GM23338 (cell line): ENCODE measurements at regions not wholly inside any gene's neighbourhood (a gene's known extent, or its start where the extent isn't known, plus 50 kb on each side); places are given as distances from the start of the nearest gene placed in this dataset.

Experiments used
- ATAC-seq: fragments of 200-7000 bp; cut with Tn5 transposase; 3 replicates; pipeline ENCODE4 v1.9.1; 2020
- DNase-seq: peaks from one replicate; pipeline ENCODE4 v3.0.0-alpha.2; 2015; ENCODE audit warnings: low spot score
- H2AFZ ChIP-seq: fragments of 200-600 bp; sonication (generic); 2 replicates; pipeline ENCODE4 v1.8.0; 2016; ENCODE audit warnings: antibody characterized with exemption, mild to moderate bottlenecking, moderate library complexity
- H3F3A ChIP-seq: fragments of 200-600 bp; sonication (generic); replicated peaks from 2 replicates; pipeline ENCODE4 v1.8.0; 2017; ENCODE audit warnings: antibody characterized with exemption, mixed run types, low read depth
- H3K27ac ChIP-seq: fragments of 200-600 bp; sonication (generic); 2 replicates; pipeline ENCODE4 v1.6.1; 2016; ENCODE audit warnings: low read depth
- H3K27me3 ChIP-seq: fragments of 200-600 bp; sonication (generic); 2 replicates; pipeline ENCODE4 v1.8.0; 2016; ENCODE audit warnings: mild to moderate bottlenecking, mixed run types, moderate library complexity; ENCODE audit not compliant: insufficient read depth
- H3K36me3 ChIP-seq: fragments of 200-600 bp; sonication (generic); 2 replicates; pipeline ENCODE4 v1.8.0; 2016; ENCODE audit warnings: mild to moderate bottlenecking; ENCODE audit not compliant: insufficient read depth
- H3K4me1 ChIP-seq: fragments of 200-600 bp; sonication (generic); 2 replicates; pipeline ENCODE4 v1.8.0; 2016; ENCODE audit warnings: mild to moderate bottlenecking, moderate library complexity; ENCODE audit not compliant: insufficient read depth
- H3K4me2 ChIP-seq: fragments of 200-600 bp; sonication (generic); 2 replicates; pipeline ENCODE4 v1.7.1; 2017; ENCODE audit warnings: mixed run types
- H3K4me3 ChIP-seq: fragments of 200-600 bp; sonication (generic); 2 replicates; pipeline ENCODE4 v1.6.1; 2016; ENCODE audit warnings: mixed run types
- H3K79me2 ChIP-seq: fragments of 200-600 bp; sonication (generic); replicated peaks from 2 replicates; pipeline ENCODE4 v1.8.0; 2017; ENCODE audit warnings: mild to moderate bottlenecking; ENCODE audit not compliant: insufficient read depth
- H3K9me2 ChIP-seq: fragments of 200-600 bp; sonication (generic); 2 replicates; pipeline ENCODE4 v1.8.0; 2017; ENCODE audit not compliant: insufficient read depth
- H4K20me1 ChIP-seq: fragments of 200-600 bp; sonication (generic); replicated peaks from 2 replicates; pipeline ENCODE4 v1.8.0; 2017; ENCODE audit warnings: mild to moderate bottlenecking; ENCODE audit not compliant: insufficient read depth
- H3K27ac Mint-ChIP-seq: 2 replicates; pipeline ENCODE4 v1.8.0; 2020; ENCODE audit warnings: inconsistent platforms, mild to moderate bottlenecking, moderate library complexity, mixed read lengths
- H3K27me3 Mint-ChIP-seq: 3 replicates; pipeline ENCODE4 v1.8.0; 2022; ENCODE audit warnings: low read depth, mild to moderate bottlenecking, moderate library complexity, mixed read lengths, inconsistent platforms; ENCODE audit not compliant: insufficient read depth, poor library complexity
- H3K36me3 Mint-ChIP-seq: 3 replicates; pipeline ENCODE4 v1.8.0; 2021; ENCODE audit warnings: low read depth, mild to moderate bottlenecking, inconsistent platforms, moderate library complexity, mixed read lengths
- H3K4me1 Mint-ChIP-seq: 3 replicates; pipeline ENCODE4 v1.8.0; 2020; ENCODE audit warnings: mild to moderate bottlenecking, inconsistent platforms, mixed read lengths
- H3K4me3 Mint-ChIP-seq: 3 replicates; pipeline ENCODE4 v1.8.0; 2021; ENCODE audit warnings: moderate library complexity, mild to moderate bottlenecking, inconsistent platforms, mixed read lengths
- H3K9me3 Mint-ChIP-seq: 3 replicates; pipeline ENCODE4 v1.8.0; 2020; ENCODE audit warnings: moderate library complexity, mild to moderate bottlenecking, inconsistent platforms, mixed read lengths
- CREB1 ChIP-seq: fragments of 250-450 bp; sonication (Bioruptor Pico); IDR thresholded peaks from 2 replicates; pipeline ENCODE4 v1.5.0; 2020; ENCODE audit warnings: low read depth, mild to moderate bottlenecking, moderate library complexity
- EZH2 ChIP-seq: fragments of 200-600 bp; sonication (generic); IDR thresholded peaks from one replicate; pipeline ENCODE4 v1.8.0; 2017; ENCODE audit warnings: antibody characterized with exemption, mild to moderate bottlenecking, low read depth; ENCODE audit not compliant: unreplicated experiment
- EZH2phosphoT487 ChIP-seq: fragments of 200-600 bp; sonication (generic); IDR thresholded peaks from one replicate; pipeline ENCODE4 v1.8.1; 2018; ENCODE audit warnings: antibody characterized with exemption; ENCODE audit not compliant: unreplicated experiment
- JUNB ChIP-seq: IDR thresholded peaks from one replicate; pipeline ENCODE4 v1.6.1; 2016; ENCODE audit warnings: antibody characterized with exemption; ENCODE audit not compliant: unreplicated experiment
- NANOG ChIP-seq: IDR thresholded peaks from 2 replicates; pipeline ENCODE4 v1.6.1; 2016; ENCODE audit warnings: antibody characterized with exemption, borderline replicate concordance
- POLR2AphosphoS5 ChIP-seq: IDR thresholded peaks from 2 replicates; pipeline ENCODE4 v1.6.1; 2016; ENCODE audit warnings: antibody characterized with exemption, low read depth
- STAT1 ChIP-seq: IDR thresholded peaks from one replicate; pipeline ENCODE4 v1.6.1; 2016; ENCODE audit warnings: antibody characterized with exemption; ENCODE audit not compliant: unreplicated experiment
- ZNF114 ChIP-seq: fragments of 250-450 bp; sonication (Bioruptor Pico); IDR thresholded peaks from 2 replicates; pipeline ENCODE4 v1.5.0; 2020; ENCODE audit warnings: mild to moderate bottlenecking, moderate library complexity
- ZNF331 ChIP-seq: fragments of 250-450 bp; sonication (Bioruptor Pico); IDR thresholded peaks from 2 replicates; pipeline ENCODE4 v1.5.0; 2020; ENCODE audit warnings: low read depth, mild to moderate bottlenecking, moderate library complexity
- TF ChIP-seq, protein P1 (sequence below): fragments of 250-450 bp; sonication (Bioruptor Pico); IDR thresholded peaks from 2 replicates; pipeline ENCODE4 v1.5.0; 2020; ENCODE audit warnings: mild to moderate bottlenecking, moderate library complexity
- TF ChIP-seq, protein P2 (sequence below), 2 experiments: fragments of 200-600 bp in 1 of 2; sonication (generic) in 1 of 2; conservative IDR thresholded peaks; 2 replicates each; pipeline versions ENCODE4 v1.5.1 to v1.6.1; 2016 to 2017; ENCODE audit warnings: antibody characterized with exemption in 2 of 2, low read depth in 2 of 2, mild to moderate bottlenecking in 2 of 2, moderate library complexity in 1 of 2
- TF ChIP-seq, protein P3 (sequence below): IDR thresholded peaks from 2 replicates; pipeline ENCODE4 v1.6.1; 2016; ENCODE audit warnings: antibody characterized with exemption
- TF ChIP-seq, protein P4 (sequence below): IDR thresholded peaks from one replicate; pipeline ENCODE4 v1.6.1; 2018; ENCODE audit warnings: antibody characterized with exemption; ENCODE audit not compliant: unreplicated experiment

DNA sequence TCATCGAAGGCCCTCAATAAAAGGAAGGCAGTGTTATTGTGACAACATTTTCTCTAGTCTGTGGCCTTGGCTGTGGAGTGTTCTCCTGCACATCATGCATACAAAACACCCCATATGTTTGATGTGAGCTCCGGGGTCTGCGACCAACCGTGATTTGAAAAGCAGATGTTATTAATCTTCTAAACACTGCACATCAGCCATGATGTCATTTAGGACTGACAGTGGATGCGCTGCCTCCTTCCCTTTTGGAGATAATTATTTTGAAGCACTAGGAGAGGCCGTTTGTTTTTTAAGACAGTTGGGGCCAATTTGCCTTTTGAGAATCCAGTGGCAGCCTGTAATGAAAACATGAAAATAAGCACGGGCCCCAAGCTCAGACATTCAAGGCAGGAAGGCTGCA, 1041.6 kb downstream of the BCL11B start:
- Histone ChIP-seq H3K27me3 (no peaks in the 10 kb centered on the region), H3K4me1 (no peaks in the 10 kb centered on the region), H3K79me2 (no peaks in the 10 kb centered on the region), H3K27ac (no peak overlapping the region), H4K20me1 (no peaks in the 10 kb centered on the region), H2AFZ (no peak overlapping the region), H3K4me2 (no peak overlapping the region), H3F3A (no peaks in the 10 kb centered on the region), H3K36me3 (no peaks in the 10 kb centered on the region), H3K9me2 (no peaks in the 10 kb centered on the region), H3K4me3 (no peak overlapping the region)
- H3K27me3 Mint-ChIP-seq: peaks cover under 1% of the 10 kb centered on the region
- DNase-seq (no peak), ATAC-seq (no peak)
- peaks cover 6% of the 10 kb centered on the region; the same call in 2 of the 3 replicates for H3K4me1 Mint-ChIP-seq
- peaks cover 2% of the 10 kb centered on the region; the same call in 1 of the 3 replicates for H3K36me3 Mint-ChIP-seq
- no peak for TF ChIP-seq JUNB
- TF ChIP-seq POLR2AphosphoS5: no peak
- TF ChIP-seq STAT1: no peak
- TF ChIP-seq, protein P1, sequence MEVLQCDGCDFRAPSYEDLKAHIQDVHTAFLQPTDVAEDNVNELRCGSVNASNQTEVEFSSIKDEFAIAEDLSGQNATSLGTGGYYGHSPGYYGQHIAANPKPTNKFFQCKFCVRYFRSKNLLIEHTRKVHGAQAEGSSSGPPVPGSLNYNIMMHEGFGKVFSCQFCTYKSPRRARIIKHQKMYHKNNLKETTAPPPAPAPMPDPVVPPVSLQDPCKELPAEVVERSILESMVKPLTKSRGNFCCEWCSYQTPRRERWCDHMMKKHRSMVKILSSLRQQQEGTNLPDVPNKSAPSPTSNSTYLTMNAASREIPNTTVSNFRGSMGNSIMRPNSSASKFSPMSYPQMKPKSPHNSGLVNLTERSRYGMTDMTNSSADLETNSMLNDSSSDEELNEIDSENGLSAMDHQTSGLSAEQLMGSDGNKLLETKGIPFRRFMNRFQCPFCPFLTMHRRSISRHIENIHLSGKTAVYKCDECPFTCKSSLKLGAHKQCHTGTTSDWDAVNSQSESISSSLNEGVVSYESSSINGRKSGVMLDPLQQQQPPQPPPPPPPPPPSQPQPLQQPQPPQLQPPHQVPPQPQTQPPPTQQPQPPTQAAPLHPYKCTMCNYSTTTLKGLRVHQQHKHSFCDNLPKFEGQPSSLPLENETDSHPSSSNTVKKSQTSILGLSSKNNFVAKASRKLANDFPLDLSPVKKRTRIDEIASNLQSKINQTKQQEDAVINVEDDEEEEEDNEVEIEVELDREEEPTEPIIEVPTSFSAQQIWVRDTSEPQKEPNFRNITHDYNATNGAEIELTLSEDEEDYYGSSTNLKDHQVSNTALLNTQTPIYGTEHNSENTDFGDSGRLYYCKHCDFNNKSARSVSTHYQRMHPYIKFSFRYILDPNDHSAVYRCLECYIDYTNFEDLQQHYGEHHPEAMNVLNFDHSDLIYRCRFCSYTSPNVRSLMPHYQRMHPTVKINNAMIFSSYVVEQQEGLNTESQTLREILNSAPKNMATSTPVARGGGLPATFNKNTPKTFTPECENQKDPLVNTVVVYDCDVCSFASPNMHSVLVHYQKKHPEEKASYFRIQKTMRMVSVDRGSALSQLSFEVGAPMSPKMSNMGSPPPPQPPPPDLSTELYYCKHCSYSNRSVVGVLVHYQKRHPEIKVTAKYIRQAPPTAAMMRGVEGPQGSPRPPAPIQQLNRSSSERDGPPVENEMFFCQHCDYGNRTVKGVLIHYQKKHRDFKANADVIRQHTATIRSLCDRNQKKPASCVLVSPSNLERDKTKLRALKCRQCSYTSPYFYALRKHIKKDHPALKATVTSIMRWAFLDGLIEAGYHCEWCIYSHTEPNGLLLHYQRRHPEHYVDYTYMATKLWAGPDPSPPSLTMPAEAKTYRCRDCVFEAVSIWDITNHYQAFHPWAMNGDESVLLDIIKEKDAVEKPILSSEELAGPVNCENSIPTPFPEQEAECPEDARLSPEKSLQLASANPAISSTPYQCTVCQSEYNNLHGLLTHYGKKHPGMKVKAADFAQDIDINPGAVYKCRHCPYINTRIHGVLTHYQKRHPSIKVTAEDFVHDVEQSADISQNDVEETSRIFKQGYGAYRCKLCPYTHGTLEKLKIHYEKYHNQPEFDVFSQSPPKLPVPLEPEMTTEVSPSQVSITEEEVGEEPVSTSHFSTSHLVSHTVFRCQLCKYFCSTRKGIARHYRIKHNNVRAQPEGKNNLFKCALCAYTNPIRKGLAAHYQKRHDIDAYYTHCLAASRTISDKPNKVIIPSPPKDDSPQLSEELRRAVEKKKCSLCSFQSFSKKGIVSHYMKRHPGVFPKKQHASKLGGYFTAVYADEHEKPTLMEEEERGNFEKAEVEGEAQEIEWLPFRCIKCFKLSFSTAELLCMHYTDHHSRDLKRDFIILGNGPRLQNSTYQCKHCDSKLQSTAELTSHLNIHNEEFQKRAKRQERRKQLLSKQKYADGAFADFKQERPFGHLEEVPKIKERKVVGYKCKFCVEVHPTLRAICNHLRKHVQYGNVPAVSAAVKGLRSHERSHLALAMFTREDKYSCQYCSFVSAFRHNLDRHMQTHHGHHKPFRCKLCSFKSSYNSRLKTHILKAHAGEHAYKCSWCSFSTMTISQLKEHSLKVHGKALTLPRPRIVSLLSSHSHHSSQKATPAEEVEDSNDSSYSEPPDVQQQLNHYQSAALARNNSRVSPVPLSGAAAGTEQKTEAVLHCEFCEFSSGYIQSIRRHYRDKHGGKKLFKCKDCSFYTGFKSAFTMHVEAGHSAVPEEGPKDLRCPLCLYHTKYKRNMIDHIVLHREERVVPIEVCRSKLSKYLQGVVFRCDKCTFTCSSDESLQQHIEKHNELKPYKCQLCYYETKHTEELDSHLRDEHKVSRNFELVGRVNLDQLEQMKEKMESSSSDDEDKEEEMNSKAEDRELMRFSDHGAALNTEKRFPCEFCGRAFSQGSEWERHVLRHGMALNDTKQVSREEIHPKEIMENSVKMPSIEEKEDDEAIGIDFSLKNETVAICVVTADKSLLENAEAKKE (CRISPR knock-in tag): no peak
- TF ChIP-seq, protein P2, sequence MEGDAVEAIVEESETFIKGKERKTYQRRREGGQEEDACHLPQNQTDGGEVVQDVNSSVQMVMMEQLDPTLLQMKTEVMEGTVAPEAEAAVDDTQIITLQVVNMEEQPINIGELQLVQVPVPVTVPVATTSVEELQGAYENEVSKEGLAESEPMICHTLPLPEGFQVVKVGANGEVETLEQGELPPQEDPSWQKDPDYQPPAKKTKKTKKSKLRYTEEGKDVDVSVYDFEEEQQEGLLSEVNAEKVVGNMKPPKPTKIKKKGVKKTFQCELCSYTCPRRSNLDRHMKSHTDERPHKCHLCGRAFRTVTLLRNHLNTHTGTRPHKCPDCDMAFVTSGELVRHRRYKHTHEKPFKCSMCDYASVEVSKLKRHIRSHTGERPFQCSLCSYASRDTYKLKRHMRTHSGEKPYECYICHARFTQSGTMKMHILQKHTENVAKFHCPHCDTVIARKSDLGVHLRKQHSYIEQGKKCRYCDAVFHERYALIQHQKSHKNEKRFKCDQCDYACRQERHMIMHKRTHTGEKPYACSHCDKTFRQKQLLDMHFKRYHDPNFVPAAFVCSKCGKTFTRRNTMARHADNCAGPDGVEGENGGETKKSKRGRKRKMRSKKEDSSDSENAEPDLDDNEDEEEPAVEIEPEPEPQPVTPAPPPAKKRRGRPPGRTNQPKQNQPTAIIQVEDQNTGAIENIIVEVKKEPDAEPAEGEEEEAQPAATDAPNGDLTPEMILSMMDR (conservative IDR thresholded peaks at IDR 0.05; ENCODE audit: low read depth in 2 of 2): no peak
- TF ChIP-seq, protein P3, sequence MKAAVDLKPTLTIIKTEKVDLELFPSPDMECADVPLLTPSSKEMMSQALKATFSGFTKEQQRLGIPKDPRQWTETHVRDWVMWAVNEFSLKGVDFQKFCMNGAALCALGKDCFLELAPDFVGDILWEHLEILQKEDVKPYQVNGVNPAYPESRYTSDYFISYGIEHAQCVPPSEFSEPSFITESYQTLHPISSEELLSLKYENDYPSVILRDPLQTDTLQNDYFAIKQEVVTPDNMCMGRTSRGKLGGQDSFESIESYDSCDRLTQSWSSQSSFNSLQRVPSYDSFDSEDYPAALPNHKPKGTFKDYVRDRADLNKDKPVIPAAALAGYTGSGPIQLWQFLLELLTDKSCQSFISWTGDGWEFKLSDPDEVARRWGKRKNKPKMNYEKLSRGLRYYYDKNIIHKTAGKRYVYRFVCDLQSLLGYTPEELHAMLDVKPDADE: no peak
- no peak for TF ChIP-seq EZH2phosphoT487
- TF ChIP-seq ZNF114 (CRISPR knock-in tag): no peak
- TF ChIP-seq, protein P4, sequence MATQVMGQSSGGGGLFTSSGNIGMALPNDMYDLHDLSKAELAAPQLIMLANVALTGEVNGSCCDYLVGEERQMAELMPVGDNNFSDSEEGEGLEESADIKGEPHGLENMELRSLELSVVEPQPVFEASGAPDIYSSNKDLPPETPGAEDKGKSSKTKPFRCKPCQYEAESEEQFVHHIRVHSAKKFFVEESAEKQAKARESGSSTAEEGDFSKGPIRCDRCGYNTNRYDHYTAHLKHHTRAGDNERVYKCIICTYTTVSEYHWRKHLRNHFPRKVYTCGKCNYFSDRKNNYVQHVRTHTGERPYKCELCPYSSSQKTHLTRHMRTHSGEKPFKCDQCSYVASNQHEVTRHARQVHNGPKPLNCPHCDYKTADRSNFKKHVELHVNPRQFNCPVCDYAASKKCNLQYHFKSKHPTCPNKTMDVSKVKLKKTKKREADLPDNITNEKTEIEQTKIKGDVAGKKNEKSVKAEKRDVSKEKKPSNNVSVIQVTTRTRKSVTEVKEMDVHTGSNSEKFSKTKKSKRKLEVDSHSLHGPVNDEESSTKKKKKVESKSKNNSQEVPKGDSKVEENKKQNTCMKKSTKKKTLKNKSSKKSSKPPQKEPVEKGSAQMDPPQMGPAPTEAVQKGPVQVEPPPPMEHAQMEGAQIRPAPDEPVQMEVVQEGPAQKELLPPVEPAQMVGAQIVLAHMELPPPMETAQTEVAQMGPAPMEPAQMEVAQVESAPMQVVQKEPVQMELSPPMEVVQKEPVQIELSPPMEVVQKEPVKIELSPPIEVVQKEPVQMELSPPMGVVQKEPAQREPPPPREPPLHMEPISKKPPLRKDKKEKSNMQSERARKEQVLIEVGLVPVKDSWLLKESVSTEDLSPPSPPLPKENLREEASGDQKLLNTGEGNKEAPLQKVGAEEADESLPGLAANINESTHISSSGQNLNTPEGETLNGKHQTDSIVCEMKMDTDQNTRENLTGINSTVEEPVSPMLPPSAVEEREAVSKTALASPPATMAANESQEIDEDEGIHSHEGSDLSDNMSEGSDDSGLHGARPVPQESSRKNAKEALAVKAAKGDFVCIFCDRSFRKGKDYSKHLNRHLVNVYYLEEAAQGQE: no peak
- no peak for TF ChIP-seq EZH2
- TF ChIP-seq CREB1 (CRISPR knock-in tag): no peak
- TF ChIP-seq ZNF331: no peak
- TF ChIP-seq NANOG: no peak
- no peak overlapping the region for H3K27ac Mint-ChIP-seq
- no peak overlapping the region for H3K4me3 Mint-ChIP-seq
- no peaks in the 10 kb centered on the region; the same call in 1 of the 3 replicates for H3K9me3 Mint-ChIP-seq
